Sigmoid colon (tissue), 6 donors: ENCODE measurements at regions not wholly inside any gene's neighbourhood (a gene's known extent, or its start where the extent isn't known, plus 50 kb on each side); places are given as distances from the start of the nearest gene placed in this dataset.
"Not testable (repeated sequence)": the region's sequence is repeated elsewhere in the genome, so short reads cannot be mapped to it uniquely, and the experiment has no call there.

Experiments used
- DNase-seq: peaks from one replicate; pipeline ENCODE4 v3.0.0-alpha.2; 2019
- H3K27ac ChIP-seq, 4 donors: fragments of 200-600 bp; sonication (generic); one replicate each; pipeline ENCODE4 v1.5.1; 2016 to 2019; ENCODE audit warnings: mild to moderate bottlenecking in 1 of 4
- H3K27me3 ChIP-seq, 3 donors: fragments of 200-600 bp; sonication (generic); one replicate each; pipeline ENCODE4 v1.5.1; 2019; ENCODE audit warnings: mild to moderate bottlenecking in 1 of 3
- H3K36me3 ChIP-seq, 4 donors: fragments of 200-600 bp; sonication (generic); one replicate each; pipeline ENCODE4 v1.5.1; 2016 to 2019
- H3K4me1 ChIP-seq, 4 donors: fragments of 200-600 bp; sonication (generic); one replicate each; pipeline ENCODE4 v1.5.1; 2017 to 2019
- H3K4me3 ChIP-seq, 4 donors: fragments of 200-600 bp; sonication (generic); one replicate each; pipeline ENCODE4 v1.5.1; 2017 to 2019; ENCODE audit warnings: mild to moderate bottlenecking in 2 of 4, moderate library complexity in 1 of 4
- H3K9me3 ChIP-seq, 4 donors: fragments of 200-600 bp in 3 of 4; sonication (generic) in 3 of 4; one replicate each; pipeline versions ENCODE4 v1.5.1 to v1.6.1; 2013 to 2019
- CTCF ChIP-seq, 4 experiments: fragments of 450-650 bp in 3 of 4; fragments of 200-600 bp in 1 of 4; IDR thresholded peaks; one replicate each; pipeline ENCODE4 v1.5.1; 2016 to 2019; ENCODE audit warnings: antibody characterized with exemption in 4 of 4, mild to moderate bottlenecking in 3 of 4, moderate library complexity in 2 of 4
- EP300 ChIP-seq, 4 donors: sonication (generic); formaldehyde crosslinking; IDR thresholded peaks; one replicate each; pipeline ENCODE4 v1.6.1; 2017; ENCODE audit warnings: antibody characterized with exemption in 4 of 4
- POLR2A ChIP-seq, 2 donors: fragments of 450-650 bp; IDR thresholded peaks; one replicate each; pipeline ENCODE4 v1.6.1; 2016; ENCODE audit warnings: antibody characterized with exemption in 2 of 2, mild to moderate bottlenecking in 2 of 2, moderate library complexity in 2 of 2
- POLR2AphosphoS5 ChIP-seq, 4 donors: sonication (generic); formaldehyde crosslinking; IDR thresholded peaks; one replicate each; pipeline ENCODE4 v1.6.1; 2017; ENCODE audit warnings: antibody characterized with exemption in 4 of 4
- WGBS, 2 donors: extraction: QIAGEN DNeasy Blood & Tissue Kit; methylation state at CpG; one replicate each; pipeline ENCODE4 v1.1.7; 2013; 5-methylcytosine and 5-hydroxymethylcytosine counted together
- intact Hi-C: fragments of 100-400 bp; cut with DNase I; formaldehyde crosslinking; loops from one replicate; pipeline ENCODE4 v1.15.1; 2023
- donor health status: healthy with polysubstance abuse.
- donor health status: healthy.

- Histone ChIP-seq H3K27ac (no peak overlapping the region), H3K36me3 (no peaks in the 10 kb centered on the region), H3K9me3 (no peaks in the 10 kb centered on the region), H3K27me3 (no peaks in the 10 kb centered on the region), H3K4me3 (no peak overlapping the region), H3K4me1 (no peaks in the 10 kb centered on the region)
- intact Hi-C loops = no loop called here
- DNase-seq = no peak
- 80 to 85% methylated on average over 4 of the region's 4 CpGs for WGBS, 2 donors
- TF ChIP-seq POLR2A (IDR thresholded peaks at IDR 0.05) (no peak), EP300 (IDR thresholded peaks at IDR 0.05) (no peak), CTCF (IDR thresholded peaks at IDR 0.05) (no peak), POLR2AphosphoS5 (IDR thresholded peaks at IDR 0.05) (no peak)
These were observed 341.7 kb upstream of the CLINT1 start for GRCh38 chr5:158200619-158201018.

- no peak overlapping the region for H3K27ac ChIP-seq
- no peaks in the 10 kb centered on the region for H3K27me3 ChIP-seq
- no peaks in the 10 kb centered on the region for H3K36me3 ChIP-seq
- no peaks in the 10 kb centered on the region for H3K4me1 ChIP-seq
- intact Hi-C loops = no loop called here
- WGBS, 2 donors = 70 to 82% methylated on average over 6 of the region's 6 CpGs
- no peak for DNase-seq
- H3K4me3 ChIP-seq = no peak overlapping the region
- TF ChIP-seq CTCF (IDR thresholded peaks at IDR 0.05) = no peak
- no peak for TF ChIP-seq EP300 (IDR thresholded peaks at IDR 0.05)
- no peak for TF ChIP-seq POLR2AphosphoS5 (IDR thresholded peaks at IDR 0.05)
- no peak for TF ChIP-seq POLR2A (IDR thresholded peaks at IDR 0.05)
- no peaks in the 10 kb centered on the region for H3K9me3 ChIP-seq
These were observed 339.7 kb upstream of the CLINT1 start for GRCh38 chr5:158198636-158199035.

- Histone ChIP-seq H3K9me3 (no peaks in the 10 kb centered on the region), H3K4me3 (no peak overlapping the region), H3K27me3 (no peaks in the 10 kb centered on the region), H3K27ac (no peak overlapping the region), H3K36me3 (no peaks in the 10 kb centered on the region), H3K4me1 (no peaks in the 10 kb centered on the region)
- DNase-seq = no peak
- intact Hi-C loops = no loop called here
- TF ChIP-seq EP300 (IDR thresholded peaks at IDR 0.05) (no peak), POLR2AphosphoS5 (IDR thresholded peaks at IDR 0.05) (no peak), POLR2A (IDR thresholded peaks at IDR 0.05) (no peak), CTCF (IDR thresholded peaks at IDR 0.05) (no peak)
- 59 to 64% methylated on average over 5 of the region's 5 CpGs for WGBS, 2 donors
These were observed 336.7 kb upstream of the CLINT1 start for GRCh38 chr5:158195416-158196210.

GRCh38 chr5:158194561-158194976, 335.6 kb upstream of the CLINT1 start:
- Histone ChIP-seq H3K36me3 (no peaks in the 10 kb centered on the region), H3K4me3 (no peak overlapping the region), H3K9me3 (no peaks in the 10 kb centered on the region), H3K27ac (no peak overlapping the region), H3K27me3 (no peaks in the 10 kb centered on the region), H3K4me1 (no peaks in the 10 kb centered on the region)
- intact Hi-C loops = no loop called here
- WGBS, 2 donors = 39 to 60% methylated on average over 10 of the region's 10 CpGs
- TF ChIP-seq POLR2AphosphoS5 (IDR thresholded peaks at IDR 0.05) (no peak), CTCF (IDR thresholded peaks at IDR 0.05) (no peak), POLR2A (IDR thresholded peaks at IDR 0.05) (no peak), EP300 (IDR thresholded peaks at IDR 0.05) (no peak)
- no peak for DNase-seq

GRCh38 chr5:158193395-158193794, 334.4 kb upstream of the CLINT1 start:
- H3K27ac ChIP-seq, DNase-seq, H3K36me3 ChIP-seq, H3K4me3 ChIP-seq, intact Hi-C loops, H3K27me3 ChIP-seq, H3K4me1 ChIP-seq, H3K9me3 ChIP-seq: not testable (repeated sequence)
- WGBS, 2 donors = 96% methylated on average over 2 of the region's 2 CpGs
